ENCODE measurements at regions not wholly inside any gene's neighbourhood (a gene's known extent, or its start where the extent isn't known, plus 50 kb on each side); places are given as distances from the start of the nearest gene placed in this dataset.
"Not testable (repeated sequence)": the region's sequence is repeated elsewhere in the genome, so short reads cannot be mapped to it uniquely, and the experiment has no call there.

- no peak for DNase-seq
These were observed 111.7 kb upstream of the ZEB2 start for GRCh38 chr2:144631636-144632035.

GRCh38 chr2:144630459-144631215, 110.7 kb upstream of the ZEB2 start:
- no peak for DNase-seq

- DNase-seq: no peak
These were observed 110.0 kb upstream of the ZEB2 start for GRCh38 chr2:144629935-144630334.

GRCh38 chr2:144628566-144628965, 108.6 kb upstream of the ZEB2 start:
- DNase-seq: no peak

GRCh38 chr2:144625626-144626025, 105.7 kb upstream of the ZEB2 start:
- no peak for DNase-seq

GRCh38 chr2:144625226-144625625, 105.3 kb upstream of the ZEB2 start:
- no peak for DNase-seq

GRCh38 chr2:144624451-144624850, 104.5 kb upstream of the ZEB2 start:
- no peak for DNase-seq

- not testable (repeated sequence) for DNase-seq
These were observed 102.5 kb upstream of the ZEB2 start for GRCh38 chr2:144622373-144622772.

- DNase-seq: no peak
These were observed 101.3 kb upstream of the ZEB2 start for GRCh38 chr2:144621266-144621665.

GRCh38 chr2:144619760-144620159, 99.8 kb upstream of the ZEB2 start:
- no peak for DNase-seq

GRCh38 chr2:144617171-144617570, 97.3 kb upstream of the ZEB2 start:
- DNase-seq: not testable (repeated sequence)

GRCh38 chr2:144615866-144616565, 96.1 kb upstream of the ZEB2 start:
- DNase-seq: no peak

- peak; percentile 43 for DNase-seq
These were observed 88.1 kb upstream of the ZEB2 start for GRCh38 chr2:144607891-144608521.

- no peak for DNase-seq
These were observed 87.2 kb upstream of the ZEB2 start for GRCh38 chr2:144607099-144607498.

GRCh38 chr2:144606466-144607095, 86.7 kb upstream of the ZEB2 start:
- DNase-seq: no peak

- no peak for DNase-seq
These were observed 85.4 kb upstream of the ZEB2 start for GRCh38 chr2:144605231-144605840.

GRCh38 chr2:144603334-144603733, 83.4 kb upstream of the ZEB2 start:
- DNase-seq: no peak

GRCh38 chr2:144598906-144599305, 79.0 kb upstream of the ZEB2 start:
- DNase-seq: no peak

GRCh38 chr2:144597894-144598593, 78.1 kb upstream of the ZEB2 start:
- DNase-seq: no peak

- no peak for DNase-seq
These were observed 77.5 kb upstream of the ZEB2 start for GRCh38 chr2:144597388-144597787.

GRCh38 chr2:144596073-144596871, 76.4 kb upstream of the ZEB2 start:
- DNase-seq: no peak

- DNase-seq: no peak
These were observed 75.8 kb upstream of the ZEB2 start for GRCh38 chr2:144595686-144596072.
